Activated CD4-positive, CD25-positive, alpha-beta regulatory T cell (primary cell): ENCODE measurements at regions not wholly inside any gene's neighbourhood (a gene's known extent, or its start where the extent isn't known, plus 50 kb on each side); places are given as distances from the start of the nearest gene placed in this dataset.

Source experiments
- DNase-seq, 4 experiments: peaks; one replicate each; lab custom pipeline; 2025; lab: John Stamatoyannopoulos, UW

DNA sequence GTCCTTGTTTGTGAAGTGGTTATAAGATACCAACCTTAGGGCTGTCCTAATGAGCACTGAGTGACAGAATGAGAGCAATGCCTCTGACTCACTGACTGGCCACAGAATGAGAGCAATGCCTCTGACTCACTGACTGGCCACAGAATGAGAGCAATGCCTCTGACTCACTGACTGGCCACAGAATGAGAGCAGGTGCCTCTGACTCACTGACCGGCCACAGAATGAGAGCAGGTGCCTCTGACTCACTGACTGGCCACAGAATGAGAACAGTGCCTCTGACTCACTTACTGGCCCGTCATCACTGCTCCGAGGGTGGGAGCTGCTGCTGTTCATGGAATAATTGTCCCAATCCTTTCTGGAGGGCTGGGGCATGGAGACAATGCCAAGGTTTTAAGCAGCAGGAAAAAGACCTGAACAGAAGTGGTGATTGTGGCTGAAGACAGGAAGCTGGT is 265.2 kb upstream of the PPP2R2D start:
- no peak for DNase-seq

DNA sequence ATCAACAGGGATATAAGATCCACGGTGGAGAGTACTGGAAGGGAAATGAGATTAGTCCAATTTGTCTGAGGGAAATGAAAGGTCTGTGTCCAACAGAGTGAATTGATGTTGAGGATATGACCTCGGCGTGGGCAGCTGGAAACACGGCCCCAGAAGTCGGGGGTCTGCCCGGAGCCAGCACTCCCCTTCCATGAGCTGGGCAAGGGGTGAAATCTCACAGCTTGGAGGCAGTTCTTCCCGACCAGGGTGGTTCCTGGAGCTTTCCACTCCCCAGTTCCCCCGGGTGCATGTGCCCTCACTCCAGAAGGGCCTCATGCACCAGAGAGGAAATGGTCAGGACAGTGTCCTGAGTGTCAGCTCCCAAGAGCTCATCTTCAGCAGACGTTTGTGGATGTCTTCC is 264.7 kb upstream of the PPP2R2D start:
- no peak for DNase-seq

DNA sequence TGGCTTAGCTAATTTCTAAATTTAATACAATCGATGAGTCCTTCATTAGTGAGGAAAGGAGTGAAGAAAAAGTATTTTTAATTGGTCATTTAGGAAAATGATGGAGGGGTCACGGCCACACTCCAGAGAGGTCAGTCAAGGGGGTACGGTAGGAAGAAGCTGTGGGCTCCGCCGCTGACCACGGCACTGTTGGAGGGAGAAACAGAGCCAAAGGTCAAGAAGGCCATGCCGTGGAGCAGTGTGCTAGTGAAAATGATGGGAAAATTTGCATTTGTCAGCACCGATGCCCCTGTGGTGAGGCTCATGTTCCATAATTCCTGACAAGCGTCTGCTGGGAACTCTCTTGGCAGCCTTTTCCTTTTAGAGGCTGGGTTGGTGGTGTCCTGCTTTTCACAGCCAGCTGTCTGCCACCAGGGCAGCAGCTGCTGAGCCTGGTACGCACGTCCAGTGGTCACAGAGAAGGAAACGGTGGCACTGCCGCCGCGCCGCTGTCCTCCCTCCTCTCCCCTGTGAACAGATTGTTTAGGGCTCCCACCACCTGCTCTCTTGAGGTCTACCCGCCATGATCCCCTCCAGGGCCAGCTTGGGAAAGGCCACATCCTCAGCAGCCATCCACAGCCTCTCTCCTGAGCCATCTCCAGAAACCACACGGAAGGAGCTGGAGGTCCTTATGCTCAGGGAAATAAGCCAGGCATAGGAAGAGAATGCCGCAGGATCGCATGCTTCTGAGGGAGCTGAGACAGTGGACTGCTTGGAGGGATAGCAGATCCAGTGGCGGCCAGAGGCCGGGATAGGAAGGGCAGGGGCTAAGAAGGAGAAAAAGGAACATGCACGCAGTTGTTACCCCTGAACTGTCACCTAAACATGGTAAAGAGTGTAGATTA is 263.7 kb upstream of the PPP2R2D start:
- DNase-seq, result no peak

DNA sequence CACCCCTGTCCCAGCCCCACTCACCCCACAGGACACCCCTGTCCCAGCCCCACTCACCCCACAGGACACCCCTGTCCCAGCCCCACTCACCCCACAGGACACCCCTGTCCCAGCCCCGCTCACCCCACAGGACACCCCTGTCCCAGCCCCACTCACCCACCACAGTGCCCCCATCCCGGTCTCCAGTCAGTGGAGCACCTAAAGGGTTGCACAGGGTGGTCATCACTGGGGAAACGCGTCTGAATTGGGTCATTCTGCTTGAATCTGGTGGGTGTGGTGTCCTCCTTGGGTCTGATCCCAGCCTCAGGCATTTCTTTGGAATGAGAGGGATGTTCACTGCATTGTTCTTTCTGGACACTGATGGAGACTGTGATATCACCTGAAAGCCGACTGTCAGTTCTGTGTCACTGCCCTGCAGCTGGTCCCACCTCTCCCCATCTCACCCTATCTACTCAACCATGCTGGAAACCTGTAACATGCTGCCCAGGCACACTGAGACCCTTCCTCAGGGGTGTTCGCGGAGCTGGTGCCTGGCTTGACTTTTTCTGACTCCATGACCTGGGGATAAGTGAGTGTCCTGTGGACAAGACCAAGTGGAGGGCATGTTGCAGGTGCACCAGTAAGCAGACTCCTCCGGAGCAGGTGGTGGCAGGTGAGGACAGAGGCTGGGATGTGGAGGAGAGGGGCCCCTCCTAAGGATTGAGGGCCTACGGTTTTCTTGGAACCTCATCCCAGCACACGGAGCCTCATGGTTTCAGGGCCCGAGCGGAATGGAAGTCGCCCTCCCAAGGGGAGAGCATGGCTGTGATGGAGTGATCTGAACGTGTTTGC is 262.5 kb upstream of the PPP2R2D start:
- DNase-seq, result no peak

DNA sequence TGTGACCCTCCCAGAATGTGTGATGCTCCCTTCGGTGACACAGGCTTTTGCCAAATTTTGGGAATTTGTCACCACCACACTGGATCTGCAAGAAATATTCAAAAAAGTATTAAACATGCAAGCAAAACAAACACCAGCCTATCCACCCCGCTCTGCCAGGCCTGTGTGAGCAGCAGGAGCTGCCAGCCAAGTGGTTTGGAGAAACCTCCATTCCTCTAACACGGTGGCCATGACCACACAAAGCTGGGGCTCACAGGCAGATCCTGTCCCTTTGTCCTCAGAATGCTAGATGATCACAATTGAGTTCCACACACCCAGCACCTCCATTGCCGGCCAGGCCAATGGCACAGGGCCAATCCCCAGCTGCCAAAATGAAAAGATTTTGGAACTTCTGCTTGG is 261.9 kb upstream of the PPP2R2D start:
- DNase-seq, result no peak

DNA sequence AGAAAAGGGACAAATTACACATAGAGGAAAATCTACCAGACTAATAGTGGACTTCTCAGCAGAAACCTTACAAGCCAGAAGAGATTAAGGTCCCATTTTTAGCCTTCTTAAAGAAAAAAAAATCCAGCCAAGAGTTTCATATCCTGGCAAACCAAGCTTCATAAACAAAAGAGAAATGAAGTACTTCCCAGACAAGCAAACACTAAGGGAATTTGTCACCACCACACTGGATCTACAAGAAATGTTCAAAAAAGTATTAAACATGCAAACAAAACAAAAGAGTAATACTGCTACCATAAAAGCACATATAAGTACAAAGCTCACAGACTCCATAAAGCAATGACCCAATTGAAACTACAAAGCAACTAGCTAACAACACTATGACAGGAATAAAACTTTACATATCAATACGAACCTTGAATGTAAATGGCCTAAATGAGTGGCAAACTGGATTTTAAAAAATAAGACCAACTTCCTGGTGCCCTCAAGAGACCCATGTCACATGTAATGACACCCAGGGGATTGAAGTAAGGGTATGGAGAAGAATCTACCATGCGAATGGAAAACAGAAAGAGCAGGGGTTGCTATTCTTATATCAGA is 260.7 kb upstream of the PPP2R2D start:
- no peak for DNase-seq

DNA sequence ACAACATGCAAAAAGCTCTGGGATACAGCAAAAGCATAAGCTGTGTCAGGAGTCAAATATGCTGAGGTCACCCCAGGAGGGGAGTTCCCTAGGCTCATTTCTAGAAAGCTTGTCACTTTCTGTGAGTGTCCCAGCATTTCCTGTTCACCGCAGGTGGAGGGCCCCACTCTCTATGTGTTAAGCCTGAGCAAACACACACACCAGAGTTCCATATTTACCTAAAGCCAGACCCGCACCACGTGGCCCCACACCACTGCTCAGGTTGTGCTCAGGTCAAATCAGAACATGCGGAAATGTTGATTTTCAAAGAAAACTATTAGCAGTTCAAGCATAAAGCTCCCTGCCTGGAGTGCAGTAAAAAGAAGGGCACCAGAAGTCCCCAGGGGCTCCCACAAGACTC is 259.6 kb upstream of the PPP2R2D start:
- no peak for DNase-seq

DNA sequence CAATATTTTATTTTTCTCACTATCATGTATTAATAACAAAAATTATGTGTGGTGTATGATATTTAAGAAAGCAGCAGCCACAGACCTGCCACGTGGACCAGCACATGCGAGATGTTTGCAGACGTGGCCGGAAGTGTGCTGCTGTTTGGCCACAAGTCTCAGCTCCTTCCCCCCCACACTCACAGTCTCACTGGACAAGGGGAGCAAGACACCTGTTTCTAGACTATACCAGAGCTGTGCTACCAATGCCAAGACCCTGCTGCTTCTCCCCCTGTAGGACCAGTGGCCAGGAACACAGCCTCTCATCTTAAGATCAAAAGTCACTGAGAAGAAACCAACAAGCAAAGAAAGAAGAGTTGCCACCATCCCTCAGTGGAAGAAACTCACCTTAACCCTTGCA is 258.9 kb upstream of the PPP2R2D start:
- no peak for DNase-seq

DNA sequence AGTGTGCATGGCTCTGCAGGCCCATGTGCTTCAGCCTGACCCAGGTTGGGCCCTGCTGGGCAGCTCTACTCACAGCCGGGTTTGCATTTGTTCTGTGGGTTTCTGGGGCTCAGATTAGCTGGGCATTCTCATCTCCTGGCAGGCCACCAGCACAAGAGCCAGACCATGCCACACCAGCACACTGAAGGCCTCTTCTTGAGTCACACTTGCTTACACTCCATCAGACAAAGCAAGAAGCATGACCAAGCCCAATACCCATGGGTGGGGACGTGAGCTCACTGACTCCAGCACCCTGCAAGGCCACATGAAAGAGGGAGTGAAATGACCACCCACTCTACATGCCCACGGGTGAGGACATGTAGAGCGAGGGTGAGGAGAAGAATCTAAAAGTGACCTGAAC is 257.8 kb upstream of the PPP2R2D start:
- no peak for DNase-seq

DNA sequence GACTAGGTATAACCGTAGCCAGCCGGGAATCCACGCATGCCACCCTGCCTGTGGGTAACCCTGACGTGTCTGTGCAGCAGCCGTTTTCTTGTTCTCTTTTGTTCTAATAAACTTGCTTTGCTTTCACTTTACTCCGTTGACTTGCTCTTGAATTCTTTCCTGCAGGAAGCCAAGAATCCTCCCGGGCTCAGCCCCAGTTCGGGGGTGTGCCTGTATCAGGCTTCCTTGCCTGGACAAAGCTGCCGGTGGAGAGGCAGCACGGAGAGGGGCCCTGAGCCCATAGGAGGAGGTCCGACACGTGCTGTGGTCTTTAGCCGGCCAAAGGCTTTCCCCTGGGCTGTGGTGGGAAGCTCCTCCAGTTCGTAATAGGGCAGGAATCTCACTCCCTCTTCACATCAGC is 256.5 kb upstream of the PPP2R2D start:
- DNase-seq, result no peak

DNA sequence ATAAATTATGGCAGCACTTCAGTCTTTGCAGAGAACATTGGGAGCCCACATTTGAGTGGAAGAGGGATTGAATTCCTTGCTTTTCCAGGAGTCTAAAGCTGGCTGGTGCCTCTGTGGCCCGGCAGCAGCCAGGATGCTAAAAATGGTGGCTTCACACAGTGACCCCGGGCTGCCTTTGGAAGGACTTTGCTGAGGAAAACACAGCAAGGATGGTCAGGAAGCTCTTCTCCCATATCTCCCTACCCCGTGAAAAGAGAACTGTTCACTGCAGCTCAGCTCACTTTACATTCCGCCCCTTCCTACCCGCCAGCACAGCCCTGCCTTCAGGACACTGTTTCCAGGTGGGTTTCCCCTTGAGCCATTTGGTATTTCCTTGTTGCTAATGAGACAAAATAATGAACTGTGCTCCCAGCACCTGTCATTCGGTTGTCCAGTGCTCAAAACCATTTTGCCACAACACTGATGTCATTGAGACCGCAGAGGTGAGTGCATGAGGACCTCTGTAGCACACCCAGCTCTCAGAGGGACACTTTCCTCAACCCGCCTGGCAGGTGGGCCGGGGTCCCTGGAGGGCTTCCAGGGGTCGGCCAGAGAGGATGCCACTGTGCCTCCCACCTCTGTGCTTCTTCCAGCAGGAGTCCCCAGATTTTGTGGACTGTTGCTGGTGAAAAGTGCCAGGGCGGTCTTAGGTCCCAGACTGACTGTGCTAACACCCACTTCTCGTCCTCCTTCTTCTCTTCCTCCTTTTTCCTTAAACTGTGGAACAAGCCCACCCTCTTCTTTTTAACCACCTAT is 255.7 kb upstream of the PPP2R2D start:
- no peak for DNase-seq

DNA sequence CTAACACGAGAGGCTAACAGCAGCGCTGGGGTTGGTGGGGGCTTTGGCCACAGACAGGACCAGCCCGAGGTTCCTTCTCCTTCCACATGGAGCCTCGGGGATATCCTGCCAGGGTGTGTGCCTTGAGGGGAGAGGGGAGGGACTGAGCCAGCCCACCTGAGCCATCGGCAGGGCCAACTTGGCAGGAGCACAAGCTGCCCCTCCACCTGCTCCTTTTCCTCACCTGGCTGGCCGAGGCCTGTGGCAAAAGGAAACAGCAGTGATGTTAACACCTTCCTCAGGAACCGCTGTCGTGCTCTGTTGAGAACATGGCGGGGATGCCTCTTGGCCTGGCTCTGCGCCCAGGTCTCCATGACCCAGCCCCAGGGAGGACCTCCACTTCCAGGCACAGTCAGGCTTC is 255.1 kb upstream of the PPP2R2D start:
- DNase-seq, result no peak

DNA sequence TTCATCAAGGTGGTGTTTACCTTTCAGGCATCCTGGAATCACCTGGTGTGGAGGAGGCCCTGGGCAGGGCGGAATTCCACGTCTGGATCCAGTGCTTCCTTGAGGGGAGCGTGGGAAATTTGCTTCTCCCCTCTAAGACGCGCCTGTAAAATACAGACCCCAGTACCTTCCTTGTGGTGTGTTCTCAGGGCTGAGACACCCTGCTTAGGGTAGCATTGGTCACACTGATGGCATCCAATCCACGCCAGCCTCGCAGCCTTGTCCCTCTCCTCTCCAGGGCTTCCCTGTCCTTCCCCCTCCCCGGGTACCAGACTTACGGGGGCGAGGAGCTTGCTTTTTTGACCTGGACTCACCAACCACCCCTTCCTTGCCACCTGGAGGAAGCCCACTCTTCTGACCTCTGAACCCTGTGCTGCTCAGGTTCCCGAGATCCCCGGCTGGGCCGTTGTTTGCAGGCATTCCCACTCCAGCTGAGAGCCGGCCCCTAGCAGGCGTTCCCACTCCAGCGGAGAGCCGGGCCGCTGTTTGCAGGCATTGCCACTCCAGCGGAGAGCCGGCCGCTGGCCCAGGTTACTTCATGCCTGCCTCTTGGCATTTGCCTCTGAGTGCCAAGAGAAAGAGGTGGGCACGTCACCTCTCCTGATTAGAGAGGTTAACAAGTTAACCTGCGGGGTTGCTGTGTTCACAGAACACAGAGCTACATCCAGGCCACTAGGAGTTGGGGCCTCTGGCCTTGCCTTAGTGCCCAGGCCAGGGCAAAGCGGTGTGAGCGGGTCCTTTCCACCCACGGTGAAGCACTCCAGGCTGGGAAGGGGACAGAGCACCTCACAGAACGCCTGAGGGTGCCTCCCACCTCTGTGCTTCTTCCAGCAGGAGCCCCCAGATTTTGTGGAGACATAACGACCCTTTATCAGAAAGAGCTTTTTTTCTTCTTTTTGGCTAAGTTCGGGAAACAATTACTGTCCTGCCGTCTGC is 254.0 kb upstream of the PPP2R2D start:
- DNase-seq, result no peak

DNA sequence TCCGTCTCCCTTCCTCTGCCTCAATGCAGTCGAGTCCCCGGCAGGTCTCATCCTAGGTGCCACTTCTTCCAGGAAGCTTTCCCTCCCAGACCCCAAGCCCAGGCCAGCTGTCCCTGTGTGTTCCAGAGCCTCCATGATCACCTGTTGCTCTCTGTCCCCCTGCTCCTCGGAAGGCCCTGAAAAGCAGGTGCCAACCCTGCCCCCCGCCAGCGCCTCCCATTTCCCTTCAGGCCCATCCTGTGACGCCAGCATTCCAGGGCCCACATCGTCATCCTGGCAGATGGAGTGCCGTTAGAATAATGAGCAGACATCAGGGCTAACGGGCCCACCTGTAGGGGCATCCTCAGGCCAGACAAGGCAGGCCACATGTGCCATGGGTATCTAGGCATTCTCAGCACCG is 253.0 kb upstream of the PPP2R2D start:
- DNase-seq, result no peak

DNA sequence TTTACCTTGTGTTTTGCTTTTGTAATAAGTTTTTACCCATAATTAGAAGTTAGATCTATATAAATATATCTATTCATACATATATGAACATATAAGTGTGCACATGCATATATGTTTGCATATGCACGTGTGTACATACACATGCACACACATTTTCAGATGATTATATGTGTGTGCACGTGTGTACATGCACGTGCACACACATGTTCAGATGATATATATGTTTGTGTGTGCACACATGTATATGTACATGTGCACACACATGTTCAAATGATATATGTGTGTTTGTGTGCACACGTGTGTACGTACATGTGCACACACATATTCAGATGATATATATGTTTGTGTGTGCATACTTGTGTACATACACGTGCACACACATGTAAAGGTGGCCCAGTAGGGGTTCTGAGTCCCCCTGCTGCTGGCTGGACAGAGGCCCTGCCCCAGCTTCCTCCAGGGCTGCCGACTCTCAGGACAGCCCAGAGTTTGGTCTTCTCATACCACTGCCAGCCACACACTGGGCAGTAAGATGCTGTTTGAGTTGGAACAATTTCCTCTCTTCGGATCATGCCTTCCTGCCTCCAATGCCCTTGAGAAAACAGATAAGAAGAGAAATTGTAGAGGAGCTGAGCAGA is 252.3 kb upstream of the PPP2R2D start:
- no peak for DNase-seq

DNA sequence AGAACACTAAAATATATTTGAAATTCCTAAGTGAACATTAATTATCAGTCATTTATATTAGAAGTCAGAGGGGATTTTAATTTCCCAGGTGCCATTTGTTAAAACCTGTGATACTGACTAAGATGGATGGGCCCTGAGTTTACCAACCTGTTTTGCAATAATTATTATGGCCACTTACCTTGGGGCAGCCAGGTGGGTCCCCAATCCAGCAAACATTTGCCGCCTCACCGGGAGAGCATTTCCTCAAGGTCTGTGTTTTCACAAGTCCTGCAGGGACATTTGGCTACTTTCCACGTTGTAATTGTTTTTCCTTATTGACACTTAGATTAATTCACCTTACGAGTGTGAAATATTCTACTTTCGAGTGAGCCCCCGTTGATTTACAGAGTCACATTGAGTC is 251.2 kb upstream of the PPP2R2D start:
- no peak for DNase-seq

DNA sequence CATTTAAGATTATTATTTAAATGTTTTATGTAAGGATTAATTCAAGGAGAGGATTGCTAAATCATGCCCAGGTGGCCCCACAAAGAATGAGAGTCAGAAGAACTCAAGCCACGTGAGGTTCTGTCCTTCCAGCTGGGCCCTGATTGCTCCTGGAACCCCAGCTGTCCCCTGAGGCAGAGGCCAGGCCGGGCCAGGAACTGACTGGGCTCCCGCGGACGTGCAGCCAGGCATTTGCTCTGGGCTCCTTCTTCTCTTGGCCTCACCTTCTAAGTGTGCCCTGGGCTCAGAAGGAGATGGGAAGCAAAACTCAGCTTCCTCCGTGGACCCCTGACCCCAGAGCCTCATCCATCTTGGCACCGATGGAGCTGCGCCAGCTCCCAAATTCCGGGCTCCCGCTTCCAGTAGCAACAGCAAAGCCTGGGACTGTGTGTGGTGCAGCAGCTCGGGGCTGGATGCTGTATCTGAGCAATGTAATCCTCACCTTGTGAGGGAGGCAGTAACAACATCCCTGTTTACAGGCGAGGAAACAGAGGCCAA is 250.6 kb upstream of the PPP2R2D start:
- DNase-seq, result no peak

DNA sequence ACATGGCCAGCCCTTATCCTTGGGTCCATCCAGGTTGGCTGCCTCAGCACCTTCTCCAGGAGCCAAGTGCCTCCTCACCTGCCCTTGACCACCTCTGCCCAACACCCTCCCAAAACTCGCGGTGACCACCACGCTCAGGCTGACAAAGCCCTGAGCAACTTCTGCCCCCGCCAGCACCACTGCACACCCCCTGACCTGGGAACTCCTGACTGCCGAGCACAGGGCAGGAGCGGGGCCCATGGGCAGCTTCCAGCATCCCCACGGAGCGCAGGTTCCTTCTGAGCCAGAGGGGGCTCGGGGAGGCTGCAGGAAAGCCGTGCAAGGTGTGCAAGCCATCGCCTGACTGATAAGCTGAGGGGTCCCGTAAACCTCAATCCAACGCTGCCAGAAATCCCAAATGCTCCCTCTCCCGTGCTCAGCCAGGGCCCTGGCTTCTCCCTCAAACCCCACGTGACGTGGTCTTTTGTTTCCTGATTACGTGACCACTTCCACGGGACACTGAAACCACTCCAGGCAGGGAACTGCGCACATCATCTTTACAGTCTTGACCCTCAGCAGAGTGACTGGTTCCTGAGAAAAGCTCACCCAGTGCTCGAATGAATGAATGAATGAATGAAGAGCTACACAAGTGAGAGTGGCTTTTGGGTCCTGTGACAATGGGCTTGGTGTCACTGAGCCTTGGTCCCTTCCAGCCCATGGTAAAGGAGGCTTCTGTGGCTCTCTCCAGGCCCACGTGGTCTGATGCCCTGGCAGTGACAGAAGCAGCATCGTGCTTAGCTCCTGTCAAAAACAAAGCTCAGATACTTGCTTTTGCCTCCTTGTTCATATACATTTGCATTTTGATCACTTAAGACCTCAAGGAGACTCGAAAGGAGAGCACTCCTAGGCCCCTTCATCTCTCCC is 249.8 kb upstream of the PPP2R2D start:
- no peak for DNase-seq
